Stimulated activated naive B cell treated with anti-CD40 and anti-IgM and Interleukin-4, amounts not matched to agents 10 μg/mL and 1 μg/mL and 100 μg/mL, for 72 hours (primary cell): ENCODE measurements at regions not wholly inside any gene's neighbourhood (a gene's known extent, or its start where the extent isn't known, plus 50 kb on each side); places are given as distances from the start of the nearest gene placed in this dataset.
A peak's percentile ranks its signal among the peaks of the same experiment; 100 is the strongest.
"Not testable (repeated sequence)": the region's sequence is repeated elsewhere in the genome, so short reads cannot be mapped to it uniquely, and the experiment has no call there.

Experiments used
- ATAC-seq, 2 donors: fragments of 150-1000 bp; cut with Tn5 transposase; replicated peaks; 2 replicates each; pipeline ENCODE4 v1.10.0; 2021; ENCODE audit warnings: moderate library complexity in 1 of 2
- DNase-seq: peaks from one replicate; pipeline ENCODE4 v3.0.0; 2021
- H3K27ac Mint-ChIP-seq: one replicate; pipeline ENCODE4 v1.8.0; 2022; ENCODE audit warnings: mild to moderate bottlenecking, mixed read lengths
- H3K27me3 Mint-ChIP-seq, 2 donors: one replicate each; pipeline ENCODE4 v1.8.0; 2022; ENCODE audit warnings: mixed read lengths in 2 of 2
- H3K36me3 Mint-ChIP-seq, 2 donors: one replicate each; pipeline ENCODE4 v1.8.0; 2022; ENCODE audit warnings: mixed read lengths in 2 of 2, mild to moderate bottlenecking in 1 of 2
- H3K4me1 Mint-ChIP-seq, 2 donors: one replicate each; pipeline ENCODE4 v1.8.0; 2022; ENCODE audit warnings: mixed read lengths in 2 of 2, mild to moderate bottlenecking in 1 of 2
- H3K4me3 Mint-ChIP-seq, 2 donors: one replicate each; pipeline ENCODE4 v1.8.0; 2022; ENCODE audit warnings: mild to moderate bottlenecking in 2 of 2, mixed read lengths in 2 of 2, moderate library complexity in 1 of 2
- H3K9me3 Mint-ChIP-seq, 2 donors: one replicate each; pipeline ENCODE4 v1.8.0; 2022; ENCODE audit warnings: mixed read lengths in 2 of 2, mild to moderate bottlenecking in 1 of 2

GRCh38 chr11:42996421-42997307 is 315.1 kb upstream of the API5 start:
- H3K27me3 Mint-ChIP-seq = no peaks in the 10 kb centered on the region
- H3K36me3 Mint-ChIP-seq = no peaks in the 10 kb centered on the region
- no peaks in the 10 kb centered on the region for H3K4me1 Mint-ChIP-seq
- ATAC-seq (no peak), DNase-seq (no peak)
- peaks cover 0 to 3% of the 10 kb centered on the region in 2 donors for H3K9me3 Mint-ChIP-seq
- H3K27ac Mint-ChIP-seq = no peak overlapping the region
- no peak overlapping the region for H3K4me3 Mint-ChIP-seq

DNA sequence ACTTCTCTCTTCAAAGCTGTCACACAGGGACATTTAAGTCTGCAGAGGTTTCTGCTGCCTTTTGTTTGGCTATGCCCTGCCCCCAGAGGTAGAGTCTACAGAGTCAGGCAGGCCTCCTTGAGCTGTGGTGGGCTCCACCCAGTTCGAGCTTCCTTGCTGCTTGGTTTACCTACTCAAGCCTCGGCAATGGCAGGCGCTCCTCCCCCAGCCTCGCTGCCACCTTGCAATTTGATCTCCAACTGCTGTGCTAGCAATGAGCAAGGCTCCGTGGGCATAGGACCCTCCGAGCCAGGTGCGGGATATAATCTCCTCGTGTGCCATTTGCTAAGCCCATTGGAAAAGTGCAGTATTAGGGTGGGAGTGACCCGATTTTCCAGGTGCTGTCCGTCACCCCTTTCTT is 306.9 kb upstream of the API5 start:
- ATAC-seq, H3K4me3 Mint-ChIP-seq, H3K4me1 Mint-ChIP-seq, H3K27ac Mint-ChIP-seq, H3K27me3 Mint-ChIP-seq, H3K36me3 Mint-ChIP-seq, DNase-seq: not testable (repeated sequence)
- peaks cover 8 to 14% of the 10 kb centered on the region in 2 donors for H3K9me3 Mint-ChIP-seq

DNA sequence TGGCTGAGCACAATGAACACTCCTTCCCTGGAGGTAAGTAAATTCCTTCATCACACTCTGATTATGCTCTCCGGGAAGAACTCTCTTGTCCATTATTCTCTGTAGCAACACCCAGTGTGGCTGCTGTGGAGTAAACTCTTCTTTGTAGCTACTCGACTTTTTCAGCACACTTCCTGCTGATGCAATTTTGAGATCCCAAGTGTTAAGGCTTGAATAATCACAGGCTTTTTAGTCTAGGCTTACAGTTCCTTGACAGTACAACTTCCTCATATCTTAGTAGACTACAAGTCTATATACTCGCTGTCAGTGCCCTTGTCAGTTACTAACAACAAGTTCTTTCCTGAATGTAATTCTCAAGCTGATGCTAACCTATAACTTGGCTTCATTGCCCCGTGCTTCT is 301.8 kb upstream of the API5 start:
- Mint-ChIP-seq H3K4me1 (peaks cover 1 to 7% of the 10 kb centered on the region in 2 donors), H3K36me3 (no peaks in the 10 kb centered on the region), H3K4me3 (no peak overlapping the region), H3K27me3 (no peaks in the 10 kb centered on the region), H3K9me3 (peaks cover 7 to 14% of the 10 kb centered on the region in 2 donors), H3K27ac (no peak overlapping the region)
- DNase-seq = no peak
- ATAC-seq = no peak

DNA sequence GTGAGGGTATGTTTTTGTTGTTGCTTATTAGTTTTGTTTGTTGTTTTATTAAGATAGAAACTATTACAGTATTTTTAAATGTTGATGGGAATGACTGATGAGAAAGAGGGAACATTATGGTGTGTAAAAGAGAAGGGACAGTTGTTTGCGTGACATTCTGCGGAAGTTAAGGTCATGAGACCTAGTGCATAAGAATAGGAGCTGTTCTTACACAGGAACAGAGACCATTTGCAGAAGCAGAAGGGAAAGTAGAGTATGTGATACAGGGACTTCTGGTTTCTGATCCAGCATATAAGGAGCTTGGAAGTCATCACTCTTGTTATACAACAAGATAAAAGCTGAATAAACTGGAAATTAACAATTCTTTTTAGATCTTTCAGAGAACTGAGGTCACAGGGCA is 299.2 kb upstream of the API5 start:
- Mint-ChIP-seq H3K4me1 (peaks cover 1 to 7% of the 10 kb centered on the region in 2 donors), H3K4me3 (no peak overlapping the region), H3K27me3 (no peaks in the 10 kb centered on the region)

GRCh38 chr11:43021466-43021865 is 290.3 kb upstream of the API5 start:
- no peaks in the 10 kb centered on the region for H3K36me3 Mint-ChIP-seq
- H3K27ac Mint-ChIP-seq = no peak overlapping the region
- H3K4me1 Mint-ChIP-seq = no peaks in the 10 kb centered on the region
- no peak overlapping the region for H3K4me3 Mint-ChIP-seq
- no peak for DNase-seq
- peak; percentile 54 to 56 for ATAC-seq
- H3K9me3 Mint-ChIP-seq = peaks cover 0 to 5% of the 10 kb centered on the region in 2 donors
- no peaks in the 10 kb centered on the region for H3K27me3 Mint-ChIP-seq

More for the DNA sequence above, 299.2 kb upstream of the API5 start:
- no peaks in the 10 kb centered on the region for H3K36me3 Mint-ChIP-seq
- DNase-seq (no peak), ATAC-seq (no peak)
- H3K9me3 Mint-ChIP-seq = peaks cover 4 to 9% of the 10 kb centered on the region in 2 donors
- H3K27ac Mint-ChIP-seq = no peak overlapping the region

- no peak for ATAC-seq
- Mint-ChIP-seq H3K27ac (no peak overlapping the region), H3K4me3 (no peak overlapping the region), H3K4me1 (no peaks in the 10 kb centered on the region), H3K9me3 (peaks cover 5 to 10% of the 10 kb centered on the region in 2 donors), H3K27me3 (peaks cover 0 to 6% of the 10 kb centered on the region in 2 donors), H3K36me3 (no peaks in the 10 kb centered on the region)
- DNase-seq = no peak
Measured at GRCh38 chr11:43034341-43034740, 277.5 kb upstream of the API5 start.

GRCh38 chr11:43035086-43035485 is 276.7 kb upstream of the API5 start:
- no peak for DNase-seq
- Mint-ChIP-seq H3K9me3 (peaks cover 6 to 12% of the 10 kb centered on the region in 2 donors), H3K27me3 (peaks cover 0 to 6% of the 10 kb centered on the region in 2 donors), H3K4me3 (no peak overlapping the region), H3K36me3 (no peaks in the 10 kb centered on the region), H3K27ac (no peak overlapping the region), H3K4me1 (no peaks in the 10 kb centered on the region)
- no peak for ATAC-seq

DNA sequence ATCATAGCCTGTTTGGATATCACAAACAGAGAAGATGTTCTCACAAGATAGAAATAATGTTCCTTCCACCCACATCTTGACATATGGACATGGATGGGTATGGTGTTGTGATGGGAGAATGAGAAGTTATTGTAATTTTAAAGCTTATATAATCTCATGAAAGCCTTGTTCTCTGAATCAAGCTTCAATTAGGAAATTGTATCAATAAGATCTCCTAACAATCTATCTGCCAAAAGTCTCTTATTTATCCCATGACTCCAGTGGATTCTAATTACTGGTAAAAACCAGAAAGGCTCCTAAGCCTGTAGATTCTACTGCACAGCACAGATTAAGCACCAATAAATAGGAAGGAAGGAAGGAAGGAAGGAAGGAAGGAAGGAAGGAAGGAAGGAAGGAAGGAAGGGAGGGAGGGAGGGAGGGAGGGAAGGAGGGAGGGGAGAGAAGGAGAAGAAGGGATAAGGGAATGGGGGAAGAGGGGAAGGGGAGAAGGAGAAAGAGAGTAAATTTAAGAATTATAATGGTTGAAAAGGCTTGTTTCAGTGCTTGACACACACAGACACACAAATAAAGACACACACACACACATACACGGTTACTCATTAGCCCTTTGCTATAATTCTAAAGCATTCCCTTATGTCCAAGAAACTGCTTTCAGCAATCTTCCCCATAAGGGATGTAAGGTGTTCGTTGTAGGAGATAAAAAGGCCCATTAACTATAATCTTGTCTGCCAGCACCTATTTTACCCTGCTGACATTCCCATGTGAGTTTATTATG is 258.0 kb upstream of the API5 start:
- no peak for ATAC-seq
- Mint-ChIP-seq H3K4me3 (no peak overlapping the region), H3K36me3 (no peaks in the 10 kb centered on the region), H3K4me1 (no peaks in the 10 kb centered on the region), H3K9me3 (peaks cover 3 to 4% of the 10 kb centered on the region in 2 donors), H3K27ac (no peak overlapping the region), H3K27me3 (no peaks in the 10 kb centered on the region)
- DNase-seq = no peak

DNA sequence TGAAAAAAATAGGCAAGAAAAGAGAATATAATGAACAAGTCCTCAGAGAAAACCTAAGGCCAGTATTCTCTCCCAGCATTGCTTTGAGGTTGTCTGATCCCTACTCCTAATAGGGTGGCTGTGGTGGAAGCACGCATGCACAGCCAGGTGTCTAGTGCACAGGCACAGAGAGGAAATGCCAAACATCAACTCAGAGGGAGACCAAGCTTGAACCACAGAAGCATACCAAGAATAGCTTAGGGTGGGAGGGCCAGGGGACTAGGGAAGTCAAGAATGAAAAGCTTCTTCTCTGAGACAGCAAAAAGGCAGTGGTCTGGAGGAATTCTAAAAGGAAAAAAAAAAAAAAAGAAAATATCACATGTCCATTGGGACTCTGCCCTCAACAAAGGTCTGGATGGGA is 244.1 kb upstream of the API5 start:
- no peaks in the 10 kb centered on the region for H3K4me1 Mint-ChIP-seq
- H3K27me3 Mint-ChIP-seq = peaks cover 0 to 5% of the 10 kb centered on the region in 2 donors
- H3K36me3 Mint-ChIP-seq = no peaks in the 10 kb centered on the region
- no peak for DNase-seq
- no peak for ATAC-seq
- H3K4me3 Mint-ChIP-seq = no peak overlapping the region
- H3K27ac Mint-ChIP-seq = no peak overlapping the region
- peaks cover 0 to 8% of the 10 kb centered on the region in 2 donors for H3K9me3 Mint-ChIP-seq

GRCh38 chr11:43071338-43071737 is 240.5 kb upstream of the API5 start:
- Mint-ChIP-seq H3K9me3 (peaks cover 0 to 4% of the 10 kb centered on the region in 2 donors), H3K27ac (no peak overlapping the region), H3K36me3 (no peaks in the 10 kb centered on the region), H3K4me1 (no peaks in the 10 kb centered on the region), H3K4me3 (no peak overlapping the region), H3K27me3 (peaks cover 0 to 5% of the 10 kb centered on the region in 2 donors)
- DNase-seq = no peak
- no peak for ATAC-seq

- Mint-ChIP-seq H3K27ac (no peak overlapping the region), H3K4me1 (no peaks in the 10 kb centered on the region), H3K9me3 (peaks cover 0 to 4% of the 10 kb centered on the region in 2 donors), H3K36me3 (no peaks in the 10 kb centered on the region), H3K27me3 (peaks cover 0 to 5% of the 10 kb centered on the region in 2 donors), H3K4me3 (no peak overlapping the region)
- no peak for DNase-seq
- ATAC-seq = no peak
Measured at GRCh38 chr11:43072096-43072495, 239.7 kb upstream of the API5 start.

DNA sequence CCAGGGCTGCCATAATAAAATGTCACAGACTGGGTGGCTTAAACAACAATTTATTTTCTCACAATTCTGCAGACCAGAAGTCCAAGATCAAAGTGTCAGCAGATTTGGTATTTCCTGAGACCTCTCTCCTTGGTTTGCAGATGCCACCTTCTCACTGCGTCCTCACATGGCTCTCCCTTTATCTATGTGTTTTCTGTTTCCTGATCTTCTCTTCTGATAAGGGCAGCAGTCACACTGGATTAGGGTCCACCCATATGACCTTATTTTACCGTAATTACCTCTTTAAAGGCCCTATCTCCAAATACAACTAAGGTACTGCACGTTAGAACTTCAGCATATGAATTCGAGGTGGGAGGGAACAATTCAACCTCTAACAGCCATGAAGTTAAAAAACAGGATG is 238.9 kb upstream of the API5 start:
- ATAC-seq (no peak), DNase-seq (no peak)
- Mint-ChIP-seq H3K27me3 (peaks cover 0 to 5% of the 10 kb centered on the region in 2 donors), H3K4me1 (no peaks in the 10 kb centered on the region), H3K4me3 (no peak overlapping the region), H3K9me3 (peaks cover 0 to 4% of the 10 kb centered on the region in 2 donors), H3K27ac (no peak overlapping the region), H3K36me3 (no peaks in the 10 kb centered on the region)

DNA sequence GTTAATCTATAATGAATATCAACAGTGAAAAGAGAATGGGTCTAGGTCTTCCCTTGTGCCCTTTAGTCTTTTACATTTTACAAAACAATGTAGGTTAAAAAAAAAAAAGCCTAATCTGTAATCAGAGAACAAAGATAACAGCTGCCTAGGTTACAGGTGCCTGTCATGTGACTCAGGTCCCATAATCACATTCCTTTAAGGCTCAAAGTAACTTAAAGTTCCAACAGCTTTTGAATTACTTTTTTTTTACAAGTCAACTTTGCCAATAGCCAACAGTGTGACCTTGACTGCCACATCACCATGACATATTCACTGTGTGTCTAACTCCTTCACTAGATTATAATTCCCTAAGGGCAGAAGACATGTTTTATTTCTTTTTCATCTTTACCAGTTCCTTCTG is 237.0 kb upstream of the API5 start:
- H3K4me3 Mint-ChIP-seq = no peak overlapping the region
- no peaks in the 10 kb centered on the region for H3K9me3 Mint-ChIP-seq
- ATAC-seq (no peak), DNase-seq (no peak)
- H3K4me1 Mint-ChIP-seq = no peaks in the 10 kb centered on the region
- H3K27me3 Mint-ChIP-seq = peaks cover 0 to 5% of the 10 kb centered on the region in 2 donors
- no peaks in the 10 kb centered on the region for H3K36me3 Mint-ChIP-seq
- no peak overlapping the region for H3K27ac Mint-ChIP-seq

DNA sequence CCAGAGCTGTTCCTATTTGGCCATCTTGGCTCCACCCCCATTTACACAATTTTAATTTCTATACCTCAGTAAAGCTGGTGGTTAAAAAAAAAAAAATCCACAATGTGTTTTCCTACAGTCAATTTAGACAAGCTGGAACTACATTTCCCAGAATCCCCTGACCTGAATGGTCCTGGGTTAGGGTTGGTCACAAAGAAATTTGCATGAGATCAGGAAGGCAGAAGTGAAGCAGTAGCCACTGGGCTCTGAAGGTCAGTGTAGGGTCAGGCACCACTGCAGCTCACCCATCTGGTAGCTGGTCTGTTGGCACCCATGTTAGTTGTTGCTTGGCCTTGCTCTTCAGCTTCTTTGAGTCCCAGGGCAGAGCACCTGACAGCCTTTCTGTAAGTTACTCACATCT is 210.7 kb upstream of the API5 start:
- H3K27ac Mint-ChIP-seq = no peak overlapping the region
- no peaks in the 10 kb centered on the region for H3K4me1 Mint-ChIP-seq
- H3K36me3 Mint-ChIP-seq = no peaks in the 10 kb centered on the region
- H3K27me3 Mint-ChIP-seq = no peaks in the 10 kb centered on the region
- DNase-seq (no peak), ATAC-seq (no peak)
- no peak overlapping the region for H3K4me3 Mint-ChIP-seq
- H3K9me3 Mint-ChIP-seq = peaks cover 0 to 7% of the 10 kb centered on the region in 2 donors

DNA sequence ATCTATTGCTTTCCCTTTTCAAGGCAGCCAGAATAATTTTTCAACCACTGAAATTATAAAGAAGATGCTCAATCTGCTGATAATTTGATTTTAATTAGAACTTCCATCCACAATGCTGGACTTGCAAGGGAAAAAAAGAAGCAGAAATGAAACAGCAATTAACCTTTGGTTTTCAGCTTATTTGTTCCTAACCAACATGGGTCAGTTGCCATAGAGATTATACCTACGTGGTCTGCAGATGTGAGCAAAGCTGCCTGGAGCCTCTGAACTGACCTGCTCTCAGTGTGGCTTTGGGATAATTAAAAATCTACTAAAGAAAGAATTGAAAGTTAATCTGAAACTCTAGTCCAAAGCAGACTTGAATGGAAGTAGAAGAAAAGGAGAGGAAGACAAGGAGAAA is 195.7 kb upstream of the API5 start:
- ATAC-seq = no peak
- Mint-ChIP-seq H3K27me3 (no peaks in the 10 kb centered on the region), H3K9me3 (peaks cover 0 to 3% of the 10 kb centered on the region in 2 donors), H3K27ac (no peak overlapping the region), H3K4me1 (no peaks in the 10 kb centered on the region), H3K4me3 (no peak overlapping the region), H3K36me3 (no peaks in the 10 kb centered on the region)
- no peak for DNase-seq
